ENCODE measurements at regions not wholly inside any gene's neighbourhood (a gene's known extent, or its start where the extent isn't known, plus 50 kb on each side); places are given as distances from the start of the nearest gene placed in this dataset.

DNA sequence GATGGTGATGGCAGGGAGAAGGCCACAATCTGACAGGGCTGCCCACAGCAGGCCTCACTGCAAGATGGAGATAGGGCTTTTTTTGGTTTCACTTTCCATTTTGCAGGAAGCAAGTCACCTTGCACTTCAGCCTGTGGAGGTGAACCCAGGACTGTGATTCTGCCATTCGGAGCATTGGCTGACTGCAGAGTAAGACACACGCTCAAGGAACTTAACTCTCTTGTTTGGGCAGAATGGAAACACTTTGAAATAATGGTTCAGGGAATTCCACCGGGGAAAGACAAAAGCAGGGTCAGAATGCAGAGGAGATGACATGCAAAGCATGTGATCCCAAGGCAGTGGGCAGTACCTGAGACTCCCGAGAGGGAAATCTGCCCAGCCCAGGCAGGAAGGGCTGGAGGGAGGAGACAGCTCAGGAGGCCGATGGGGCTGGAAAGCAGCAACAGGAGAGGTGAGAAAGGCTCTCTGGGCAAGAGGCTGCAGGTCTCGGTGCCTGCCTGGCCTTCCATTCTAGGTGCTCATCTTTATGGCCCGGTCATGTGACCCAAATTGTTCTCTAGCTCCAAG lies 58.7 kb upstream of the PRMT8 start:
- Histone ChIP-seq H3K4me3 (ENCODE audit: low read length in 3 of 3) (peak overlapping the region in 1 of 3 donors; percentile 37), H3K9me3 (ENCODE audit: control insufficient read depth in 2 of 3, insufficient read depth in 1 of 3, low read length in 3 of 3) (no peaks in the 10 kb centered on the region), H3K36me3 (ENCODE audit: control insufficient read depth in 2 of 3, insufficient read depth in 3 of 3, low read length in 3 of 3) (no peaks in the 10 kb centered on the region), H3K9ac (ENCODE audit: low read length in 3 of 3) (no peak overlapping the region), H3K27me3 (ENCODE audit: control insufficient read depth, insufficient read depth, low read length) (no peaks in the 10 kb centered on the region), H3K27ac (ENCODE audit: low read depth in 2 of 2, low read length in 2 of 2) (no peak overlapping the region), H3K4me1 (ENCODE audit: control insufficient read depth in 2 of 3, insufficient read depth in 2 of 3, low read depth in 1 of 3, low read length in 3 of 3) (peaks cover 0 to 3% (median 0%) of the 10 kb centered on the region in 3 donors)
- TF ChIP-seq, protein P1, sequence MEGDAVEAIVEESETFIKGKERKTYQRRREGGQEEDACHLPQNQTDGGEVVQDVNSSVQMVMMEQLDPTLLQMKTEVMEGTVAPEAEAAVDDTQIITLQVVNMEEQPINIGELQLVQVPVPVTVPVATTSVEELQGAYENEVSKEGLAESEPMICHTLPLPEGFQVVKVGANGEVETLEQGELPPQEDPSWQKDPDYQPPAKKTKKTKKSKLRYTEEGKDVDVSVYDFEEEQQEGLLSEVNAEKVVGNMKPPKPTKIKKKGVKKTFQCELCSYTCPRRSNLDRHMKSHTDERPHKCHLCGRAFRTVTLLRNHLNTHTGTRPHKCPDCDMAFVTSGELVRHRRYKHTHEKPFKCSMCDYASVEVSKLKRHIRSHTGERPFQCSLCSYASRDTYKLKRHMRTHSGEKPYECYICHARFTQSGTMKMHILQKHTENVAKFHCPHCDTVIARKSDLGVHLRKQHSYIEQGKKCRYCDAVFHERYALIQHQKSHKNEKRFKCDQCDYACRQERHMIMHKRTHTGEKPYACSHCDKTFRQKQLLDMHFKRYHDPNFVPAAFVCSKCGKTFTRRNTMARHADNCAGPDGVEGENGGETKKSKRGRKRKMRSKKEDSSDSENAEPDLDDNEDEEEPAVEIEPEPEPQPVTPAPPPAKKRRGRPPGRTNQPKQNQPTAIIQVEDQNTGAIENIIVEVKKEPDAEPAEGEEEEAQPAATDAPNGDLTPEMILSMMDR (IDR thresholded peaks at IDR 0.05; ENCODE audit: borderline replicate concordance, extremely low read depth, insufficient read depth) = no peak
- no peak for DNase-seq
- intact Hi-C loops (cut with DNase I) = no loop called here
- no peak for FAIRE-seq

DNA sequence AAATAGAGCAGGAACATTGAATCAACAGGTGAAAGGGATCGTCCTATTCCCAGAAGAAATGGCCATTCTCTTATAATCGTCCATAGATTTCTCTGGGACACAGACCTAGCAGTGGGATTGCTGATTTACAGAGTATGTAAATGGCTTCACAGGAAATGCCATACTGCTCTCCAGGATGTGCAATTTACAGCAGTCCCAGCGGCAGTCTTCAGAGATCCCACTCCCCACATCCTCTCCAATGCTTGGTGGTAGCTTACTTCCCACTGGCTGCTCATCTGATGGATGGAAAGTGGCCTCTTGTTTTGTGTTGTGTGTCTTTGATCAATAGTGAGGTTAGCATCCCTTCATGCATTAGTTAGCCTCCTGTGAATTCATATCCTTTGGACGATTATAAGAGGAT lies 58.1 kb upstream of the PRMT8 start:
- no peak overlapping the region for H3K4me3 ChIP-seq (ENCODE audit: low read length in 3 of 3)
- FAIRE-seq (no peak), DNase-seq (no peak)
- TF ChIP-seq, protein P1 (IDR thresholded peaks at IDR 0.05; ENCODE audit: borderline replicate concordance, extremely low read depth, insufficient read depth) = no peak
- H3K4me1 ChIP-seq (ENCODE audit: control insufficient read depth in 2 of 3, insufficient read depth in 2 of 3, low read depth in 1 of 3, low read length in 3 of 3) = peaks cover 0 to 3% (median 0%) of the 10 kb centered on the region in 3 donors
- H3K9ac ChIP-seq (ENCODE audit: low read length in 3 of 3) = no peak overlapping the region
- no peak overlapping the region for H3K27ac ChIP-seq (ENCODE audit: low read depth in 2 of 2, low read length in 2 of 2)
- H3K9me3 ChIP-seq (ENCODE audit: control insufficient read depth in 2 of 3, insufficient read depth in 1 of 3, low read length in 3 of 3) = no peaks in the 10 kb centered on the region
- H3K36me3 ChIP-seq (ENCODE audit: control insufficient read depth in 2 of 3, insufficient read depth in 3 of 3, low read length in 3 of 3) = no peaks in the 10 kb centered on the region
- no peaks in the 10 kb centered on the region for H3K27me3 ChIP-seq (ENCODE audit: control insufficient read depth, insufficient read depth, low read length)
- intact Hi-C loops (cut with DNase I) = no loop called here

- intact Hi-C loops (cut with DNase I) = no loop called here
- no peaks in the 10 kb centered on the region for H3K27me3 ChIP-seq (ENCODE audit: control insufficient read depth, insufficient read depth, low read length)
- no peak for FAIRE-seq
These were observed 54.4 kb upstream of the PRMT8 start for GRCh38 chr12:3436461-3437065.

More at GRCh38 chr12:3436461-3437065, 54.4 kb upstream of the PRMT8 start:
- no peak for DNase-seq
- H3K9ac ChIP-seq (ENCODE audit: low read length in 3 of 3) = no peak overlapping the region
- peaks cover 0 to 3% (median 0%) of the 10 kb centered on the region in 3 donors for H3K4me1 ChIP-seq (ENCODE audit: control insufficient read depth in 2 of 3, insufficient read depth in 2 of 3, low read depth in 1 of 3, low read length in 3 of 3)
- H3K9me3 ChIP-seq (ENCODE audit: control insufficient read depth in 2 of 3, insufficient read depth in 1 of 3, low read length in 3 of 3) = no peaks in the 10 kb centered on the region
- no peaks in the 10 kb centered on the region for H3K36me3 ChIP-seq (ENCODE audit: control insufficient read depth in 2 of 3, insufficient read depth in 3 of 3, low read length in 3 of 3)
- no peak overlapping the region for H3K4me3 ChIP-seq (ENCODE audit: low read length in 3 of 3)
- TF ChIP-seq, protein P1 (IDR thresholded peaks at IDR 0.05; ENCODE audit: borderline replicate concordance, extremely low read depth, insufficient read depth) = no peak
- no peak overlapping the region for H3K27ac ChIP-seq (ENCODE audit: low read depth in 2 of 2, low read length in 2 of 2)

Data from kidney (tissue), 13 donors.